ENCODE measurements at regions not wholly inside any gene's neighbourhood (a gene's known extent, or its start where the extent isn't known, plus 50 kb on each side); places are given as distances from the start of the nearest gene placed in this dataset.

DNA sequence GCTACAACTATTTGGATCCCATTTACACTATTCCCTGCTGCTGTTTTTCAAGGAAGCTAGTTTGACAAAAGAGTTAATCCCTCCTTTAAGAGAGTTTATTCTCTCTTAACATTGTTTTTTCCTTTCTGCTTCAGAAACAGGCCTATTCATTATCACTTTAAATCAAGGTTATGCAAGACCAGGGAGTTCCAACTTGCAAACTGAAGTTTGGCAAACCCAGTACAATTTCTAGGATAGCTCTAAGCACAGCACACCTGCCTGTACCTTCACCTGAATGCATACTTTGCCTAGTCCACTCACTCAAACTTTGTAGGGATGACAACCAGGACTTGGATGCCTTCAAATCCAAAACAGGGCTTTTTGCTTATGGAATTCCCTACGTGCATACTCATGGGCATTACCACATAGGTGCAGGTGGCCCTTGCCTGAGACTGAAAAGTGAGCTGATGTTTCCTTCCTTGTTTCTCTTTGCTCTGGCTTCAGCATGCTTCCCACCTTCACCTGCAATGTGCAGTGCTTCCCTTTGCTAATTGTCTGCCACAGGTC lies 193.8 kb upstream of the MMADHC start:
- Histone ChIP-seq H3K4me1 (ENCODE audit: control insufficient read depth in 1 of 2, insufficient read depth in 2 of 2, low read length in 2 of 2) (no peaks in the 10 kb centered on the region), H2AFZ (ENCODE audit: low read depth, low read length, poor library complexity, severe bottlenecking) (no peak overlapping the region), H3K9me3 (ENCODE audit: control insufficient read depth in 1 of 2, insufficient read depth in 1 of 2, low read depth in 1 of 2, low read length in 2 of 2) (no peaks in the 10 kb centered on the region), H3K27ac (ENCODE audit: low read depth, low read length) (no peak overlapping the region), H4K20me1 (ENCODE audit: insufficient read depth) (no peaks in the 10 kb centered on the region), H3K4me2 (ENCODE audit: low read length) (no peak overlapping the region), H3K36me3 (ENCODE audit: control insufficient read depth in 1 of 2, insufficient read depth in 2 of 2, low read length in 2 of 2) (no peaks in the 10 kb centered on the region), H3K9me2 (ENCODE audit: insufficient read depth) (no peaks in the 10 kb centered on the region), H3K9ac (ENCODE audit: low read length) (no peak overlapping the region), H3K4me3 (replicated peaks in 1 of 2; ENCODE audit: low read depth in 1 of 2, low read length in 2 of 2) (no peak overlapping the region), H3K79me2 (ENCODE audit: insufficient read depth, low read length) (no peaks in the 10 kb centered on the region), H3K27me3 (ENCODE audit: insufficient read depth, low read length) (no peaks in the 10 kb centered on the region)
- intact Hi-C loops (cut with micrococcal nuclease), result loop anchor here (10.0 kb wide), 1 partner anchor 1453 kb away; no protein-coding TSS in a partner anchor
- DNase-seq (ENCODE audit: low read depth, low spot score) (no peak), ATAC-seq (no peak)
- ChIA-PET RAD21 (ENCODE audit: low non-redundant PET in 1 of 2, low total read pairs in 2 of 2, uncharacterized antibody in 2 of 2, unreplicated experiment in 2 of 2) (no interaction called here), CTCF (no interaction called here), POLR2A (no interaction called here)
- no peak for TF ChIP-seq ELF1 (IDR thresholded peaks at IDR 0.05; ENCODE audit: borderline replicate concordance, low read depth)
- TF ChIP-seq RAD21 (IDR thresholded peaks at IDR 0.05; ENCODE audit: low read depth), result no peak
- TF ChIP-seq ZBTB33 (IDR thresholded peaks at IDR 0.05; ENCODE audit: extremely low read depth, insufficient replicate concordance, low read length), result no peak
- no peak for TF ChIP-seq POLR2A (IDR thresholded peaks at IDR 0.05; ENCODE audit: borderline replicate concordance, extremely low read depth, insufficient read depth, insufficient read length)
- no peak for TF ChIP-seq REST (IDR thresholded peaks at IDR 0.05; ENCODE audit: low read depth)
- no peak for TF ChIP-seq SIN3A (IDR thresholded peaks at IDR 0.05; ENCODE audit: low read depth)
- no peak for TF ChIP-seq YY1 (IDR thresholded peaks at IDR 0.05; ENCODE audit: extremely low read depth, insufficient replicate concordance, low read depth, low read length)
- no peak for TF ChIP-seq JUND (IDR thresholded peaks at IDR 0.05)
- no peak for TF ChIP-seq EZH2 (IDR thresholded peaks at IDR 0.05)
- TF ChIP-seq, protein P1, sequence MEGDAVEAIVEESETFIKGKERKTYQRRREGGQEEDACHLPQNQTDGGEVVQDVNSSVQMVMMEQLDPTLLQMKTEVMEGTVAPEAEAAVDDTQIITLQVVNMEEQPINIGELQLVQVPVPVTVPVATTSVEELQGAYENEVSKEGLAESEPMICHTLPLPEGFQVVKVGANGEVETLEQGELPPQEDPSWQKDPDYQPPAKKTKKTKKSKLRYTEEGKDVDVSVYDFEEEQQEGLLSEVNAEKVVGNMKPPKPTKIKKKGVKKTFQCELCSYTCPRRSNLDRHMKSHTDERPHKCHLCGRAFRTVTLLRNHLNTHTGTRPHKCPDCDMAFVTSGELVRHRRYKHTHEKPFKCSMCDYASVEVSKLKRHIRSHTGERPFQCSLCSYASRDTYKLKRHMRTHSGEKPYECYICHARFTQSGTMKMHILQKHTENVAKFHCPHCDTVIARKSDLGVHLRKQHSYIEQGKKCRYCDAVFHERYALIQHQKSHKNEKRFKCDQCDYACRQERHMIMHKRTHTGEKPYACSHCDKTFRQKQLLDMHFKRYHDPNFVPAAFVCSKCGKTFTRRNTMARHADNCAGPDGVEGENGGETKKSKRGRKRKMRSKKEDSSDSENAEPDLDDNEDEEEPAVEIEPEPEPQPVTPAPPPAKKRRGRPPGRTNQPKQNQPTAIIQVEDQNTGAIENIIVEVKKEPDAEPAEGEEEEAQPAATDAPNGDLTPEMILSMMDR (IDR thresholded peaks at IDR 0.05 in 2 of 3, conservative IDR thresholded peaks at IDR 0.05 in 1 of 3; ENCODE audit: borderline replicate concordance in 1 of 3, insufficient read depth in 1 of 3, low read depth in 2 of 3, low read length in 2 of 3), result no peak
- TF ChIP-seq CEBPB (IDR thresholded peaks at IDR 0.05; ENCODE audit: low read depth), result no peak
- TF ChIP-seq ZFX (IDR thresholded peaks at IDR 0.05), result no peak
- TF ChIP-seq FOSL1 (IDR thresholded peaks at IDR 0.05; ENCODE audit: low read depth), result no peak
- no peak for TF ChIP-seq ZNF274 (IDR thresholded peaks at IDR 0.05; ENCODE audit: low read depth, low read length)
- no peak for TF ChIP-seq EZH2phosphoT487 (IDR thresholded peaks at IDR 0.05; ENCODE audit: borderline replicate concordance)
- no peak for TF ChIP-seq ATF3 (IDR thresholded peaks at IDR 0.05)
- no peak for TF ChIP-seq POLR2AphosphoS5 (IDR thresholded peaks at IDR 0.05; ENCODE audit: low read depth, low read length)
- TF ChIP-seq EGR1 (IDR thresholded peaks at IDR 0.05; ENCODE audit: low read depth), result no peak
- no peak for TF ChIP-seq SRF (IDR thresholded peaks at IDR 0.05; ENCODE audit: low read depth)
- no TSS peak for BruUV-seq (replicated peaks)
